CD4-positive, alpha-beta T cell treated with Interleukin-17A for 1 hour (primary cell): ENCODE measurements at regions not wholly inside any gene's neighbourhood (a gene's known extent, or its start where the extent isn't known, plus 50 kb on each side); places are given as distances from the start of the nearest gene placed in this dataset.
"Not testable (repeated sequence)": the region's sequence is repeated elsewhere in the genome, so short reads cannot be mapped to it uniquely, and the experiment has no call there.

Experiments
- DNase-seq: peaks from one replicate; pipeline ENCODE4 v3.0.0-alpha.2; 2020

DNA sequence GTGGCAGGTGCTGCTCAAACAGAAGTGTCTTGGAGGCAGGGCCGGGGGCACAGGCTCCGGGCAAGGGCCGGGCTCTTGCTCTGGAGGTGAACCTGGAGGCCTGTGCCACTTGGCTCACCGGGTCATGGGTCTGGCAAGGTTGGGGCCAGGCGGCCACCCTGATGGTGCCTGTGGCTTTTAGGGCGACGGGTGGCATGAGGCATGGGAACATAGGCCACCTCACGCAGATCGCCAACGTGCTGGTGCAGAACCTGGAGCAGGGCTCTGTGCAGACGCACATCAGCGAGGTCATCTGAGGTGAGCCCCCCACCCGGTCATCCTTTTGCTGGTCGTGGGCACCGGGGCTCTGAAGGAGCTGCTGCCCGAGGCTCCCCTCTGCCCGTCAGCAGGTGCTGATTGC is 202.7 kb downstream of the LIPI start:
- not testable (repeated sequence) for DNase-seq

DNA sequence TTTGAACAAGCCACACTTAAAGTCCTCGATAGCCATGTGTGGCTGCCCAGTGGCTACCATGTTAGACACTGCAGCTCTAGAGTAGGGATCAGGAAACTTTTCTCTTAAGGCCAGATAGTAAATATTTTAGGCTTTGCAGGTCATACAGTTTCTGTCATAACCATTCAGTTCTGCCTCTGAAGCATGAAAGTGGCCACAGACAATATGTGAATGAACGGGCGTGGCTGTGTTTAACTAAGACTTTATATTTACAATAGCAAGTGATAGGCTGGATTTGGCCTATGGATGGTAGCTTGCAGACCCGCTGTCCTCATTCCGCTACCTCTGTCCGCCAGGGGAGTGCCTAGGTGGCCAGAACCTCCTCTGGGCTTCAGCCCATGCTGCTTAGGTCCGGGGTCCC is 204.6 kb downstream of the LIPI start:
- not testable (repeated sequence) for DNase-seq

DNA sequence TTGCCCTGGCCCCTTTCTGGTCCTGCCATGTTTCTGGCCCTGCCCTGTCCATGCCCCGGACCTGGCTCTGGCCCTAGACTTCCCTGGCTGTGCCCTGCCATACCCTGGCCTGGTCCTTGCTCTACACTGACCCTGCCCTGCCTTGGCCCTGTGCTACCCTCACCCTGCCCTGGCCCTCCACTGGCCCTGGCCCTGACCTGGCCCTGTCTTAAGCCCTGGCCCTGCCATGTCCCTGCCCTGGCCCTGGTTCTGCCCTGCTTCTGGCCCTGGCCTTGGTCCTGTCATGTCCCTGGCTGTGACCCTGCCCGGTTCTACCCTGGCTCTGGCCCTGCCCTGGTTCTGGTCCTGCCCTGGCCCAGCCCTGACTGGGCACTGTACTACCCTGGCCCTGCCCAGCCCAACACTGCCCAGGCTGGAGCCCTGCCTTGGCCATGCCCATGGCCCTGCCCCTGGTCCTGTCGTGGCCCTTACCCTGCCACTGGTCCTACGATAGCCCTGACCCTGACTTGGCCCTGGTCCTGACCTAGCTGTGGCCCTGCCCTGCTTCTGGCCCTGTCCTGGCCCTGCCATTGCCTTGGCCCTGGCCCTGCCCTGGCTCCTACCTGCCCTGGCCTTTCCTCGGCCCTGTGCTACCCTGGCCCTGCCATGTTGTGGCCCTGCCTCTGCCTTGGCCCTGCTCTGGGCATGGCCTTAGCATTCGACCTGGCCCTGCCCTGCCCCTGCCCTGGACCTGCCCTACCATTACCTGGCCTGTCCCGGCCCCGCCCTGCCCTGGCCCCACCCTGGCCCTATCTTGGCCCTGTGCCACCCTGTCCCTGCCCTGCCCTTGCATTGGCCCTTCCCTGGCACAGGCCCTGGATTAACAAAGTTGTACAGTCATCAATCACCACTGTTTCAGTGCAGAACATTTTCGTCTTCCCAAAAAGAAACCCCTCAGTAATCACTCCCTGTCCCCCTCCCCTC is 223.5 kb downstream of the LIPI start:
- DNase-seq: not testable (repeated sequence)

DNA sequence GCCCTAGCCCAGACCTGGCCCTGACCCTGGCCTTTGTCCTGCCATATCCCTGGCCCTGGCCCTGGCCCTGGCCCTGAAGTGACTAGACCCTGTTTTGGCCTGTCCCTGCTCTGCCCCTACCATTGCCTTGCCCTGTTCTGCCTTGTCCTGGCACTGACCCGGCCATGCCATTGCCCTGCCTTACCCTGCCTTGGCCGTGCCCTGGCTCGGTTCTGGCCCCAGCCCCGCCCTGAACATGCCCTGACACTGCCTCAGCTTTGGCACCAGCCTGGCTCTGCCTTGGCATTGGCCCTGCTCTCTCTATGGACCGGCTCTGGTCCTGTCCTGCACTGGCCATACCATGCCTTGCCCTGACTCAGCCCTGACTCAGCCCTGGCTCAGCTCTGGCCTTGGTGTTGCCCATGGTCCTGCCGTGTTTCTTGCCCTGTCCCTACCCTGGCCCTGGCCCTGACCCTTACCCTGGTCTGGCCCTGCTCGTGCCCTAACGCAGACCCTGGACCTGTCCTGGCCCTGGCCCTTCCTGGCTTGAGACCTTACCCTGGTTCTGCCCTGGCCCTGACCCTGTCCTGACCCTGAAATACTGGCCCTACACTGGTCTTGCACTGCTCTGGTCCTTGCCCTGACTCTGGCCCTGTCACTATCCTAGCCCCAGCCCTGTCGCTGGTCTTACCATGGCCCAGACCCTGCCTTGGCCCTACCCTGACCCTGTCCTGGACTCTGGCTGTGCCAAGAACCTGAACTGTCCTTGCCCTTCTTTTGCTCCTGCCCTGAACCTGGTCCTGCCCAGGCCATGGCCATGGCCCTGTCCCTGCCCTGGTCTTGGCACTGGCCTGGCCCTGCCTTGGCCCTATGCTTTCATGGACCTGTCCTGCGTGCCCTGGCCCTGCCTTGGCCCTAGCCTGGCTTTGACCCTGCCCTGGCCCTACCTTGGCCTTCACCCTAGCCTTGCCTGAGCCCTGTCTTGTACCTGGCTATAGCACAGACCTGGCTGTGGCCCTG is 224.6 kb downstream of the LIPI start:
- not testable (repeated sequence) for DNase-seq

- DNase-seq: not testable (repeated sequence)
Observed at GRCh38 chr21:13985137-13985864, 225.5 kb downstream of the LIPI start.

DNA sequence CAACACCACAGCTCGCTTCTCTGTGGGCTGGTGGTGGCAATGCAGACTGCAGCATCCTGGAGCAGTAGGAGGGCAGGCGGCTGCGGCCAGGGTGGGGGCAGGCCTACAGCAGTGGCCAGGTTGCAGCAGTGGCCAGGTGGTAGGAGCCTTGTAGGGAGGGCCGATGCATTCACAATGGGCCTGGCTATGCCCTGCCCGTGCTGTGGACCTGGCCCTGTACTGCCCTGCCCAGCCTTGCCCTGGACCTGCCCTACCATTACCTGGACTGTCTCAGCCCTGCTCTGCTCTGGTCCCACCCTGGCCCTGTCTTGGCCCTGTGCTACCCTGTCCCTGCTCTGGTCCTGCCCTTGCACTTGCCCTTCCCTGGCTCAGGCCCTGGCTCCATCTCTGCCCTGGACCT is 226.0 kb downstream of the LIPI start:
- DNase-seq: not testable (repeated sequence)

DNA sequence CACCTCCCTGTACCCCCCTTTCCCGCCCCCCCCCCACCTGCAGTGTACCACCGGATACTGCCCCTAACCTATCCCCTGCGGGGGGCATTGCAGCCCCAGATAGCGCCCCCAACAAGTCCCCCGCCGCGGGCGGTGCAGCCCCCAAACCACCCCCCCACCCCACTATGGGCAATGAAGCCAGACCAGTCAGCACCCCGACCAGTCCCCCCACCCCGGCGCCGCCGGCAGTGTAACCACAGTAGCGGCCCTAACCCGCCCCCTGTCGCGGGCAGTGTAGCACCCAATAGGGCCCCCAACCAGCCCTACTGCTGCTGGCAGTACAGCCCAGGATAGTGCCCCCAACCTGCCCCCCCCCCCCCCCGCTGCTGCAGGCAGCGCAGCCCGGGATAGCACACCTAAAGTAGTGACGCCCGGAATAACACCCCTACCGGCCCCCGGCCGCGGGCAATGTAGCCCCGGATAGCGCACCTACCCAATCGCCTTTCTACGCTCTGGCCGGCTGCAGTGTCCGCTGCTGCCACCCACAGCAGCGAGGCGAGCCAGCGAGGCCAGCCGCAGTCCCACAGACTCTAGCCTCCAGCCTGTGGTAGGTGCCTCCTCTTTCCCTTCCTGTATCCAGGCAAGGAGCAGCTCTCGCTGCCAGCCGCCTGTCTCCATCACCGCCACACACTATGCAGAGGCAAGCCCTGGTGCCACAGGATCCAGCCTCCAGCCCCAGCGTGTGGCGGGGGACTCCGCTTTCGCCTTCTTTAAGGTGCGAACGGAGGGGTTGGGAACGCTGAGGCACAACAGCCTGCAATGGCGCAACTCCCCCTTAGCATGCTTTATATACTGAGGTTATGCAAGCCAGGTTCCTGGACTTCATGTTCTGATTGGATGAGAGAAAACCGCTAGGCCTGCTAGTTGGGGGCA is 229.3 kb downstream of the LIPI start:
- DNase-seq: not testable (repeated sequence)

- DNase-seq: peak; percentile 5
Observed at GRCh38 chr21:13980115-13980662, 230.6 kb downstream of the LIPI start.

DNA sequence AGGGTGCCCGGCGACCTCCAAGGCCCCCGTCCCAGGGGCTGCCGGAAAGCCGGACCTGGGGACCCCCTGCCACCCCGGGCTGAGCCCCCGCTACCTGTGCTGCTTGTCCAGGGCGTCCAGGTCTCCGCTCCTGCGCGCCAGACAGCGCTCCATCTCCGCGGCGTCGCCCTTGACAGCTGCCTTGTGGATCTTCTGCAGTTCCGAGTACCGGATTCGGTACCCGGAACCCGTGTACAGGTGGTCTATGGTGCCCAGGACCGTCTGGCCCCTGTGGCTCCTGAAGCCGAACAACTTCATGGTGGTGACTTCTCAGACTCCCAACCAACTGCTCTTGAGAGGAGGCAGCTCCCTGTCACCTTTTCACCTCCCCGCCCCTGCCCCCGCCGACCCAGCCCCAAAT is 231.1 kb downstream of the LIPI start:
- DNase-seq: not testable (repeated sequence)

- DNase-seq: not testable (repeated sequence)
Observed at GRCh38 chr21:13974582-13974981, 236.2 kb downstream of the LIPI start.

GRCh38 chr21:13969853-13970252 is 240.9 kb downstream of the LIPI start:
- DNase-seq: not testable (repeated sequence)

GRCh38 chr21:13969002-13969401 is 241.8 kb downstream of the LIPI start:
- DNase-seq: not testable (repeated sequence)

GRCh38 chr21:13963259-13963658 is 247.5 kb downstream of the LIPI start:
- DNase-seq: not testable (repeated sequence)

DNA sequence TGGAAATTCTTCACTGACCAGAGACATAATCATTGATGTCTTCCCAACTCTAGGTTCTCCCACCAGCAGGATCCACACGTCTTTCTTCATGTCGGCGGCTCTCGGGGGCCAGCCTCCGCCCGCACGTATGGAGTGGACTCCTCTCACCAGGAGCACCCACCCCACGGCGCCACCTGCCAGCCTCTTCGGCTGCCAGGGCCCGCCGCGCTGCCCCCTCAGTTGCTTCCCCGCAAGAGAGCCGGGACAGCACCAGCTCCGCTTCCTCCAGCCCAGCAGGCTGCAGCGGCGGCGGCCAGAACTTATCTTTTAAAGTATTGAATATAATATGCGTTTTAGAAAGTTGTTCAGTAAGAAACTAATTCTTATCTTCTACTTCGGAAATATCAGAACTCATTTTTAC is 273.5 kb downstream of the LIPI start:
- DNase-seq: no peak

GRCh38 chr21:13936033-13936937 is 274.5 kb downstream of the LIPI start:
- DNase-seq: not testable (repeated sequence)

DNA sequence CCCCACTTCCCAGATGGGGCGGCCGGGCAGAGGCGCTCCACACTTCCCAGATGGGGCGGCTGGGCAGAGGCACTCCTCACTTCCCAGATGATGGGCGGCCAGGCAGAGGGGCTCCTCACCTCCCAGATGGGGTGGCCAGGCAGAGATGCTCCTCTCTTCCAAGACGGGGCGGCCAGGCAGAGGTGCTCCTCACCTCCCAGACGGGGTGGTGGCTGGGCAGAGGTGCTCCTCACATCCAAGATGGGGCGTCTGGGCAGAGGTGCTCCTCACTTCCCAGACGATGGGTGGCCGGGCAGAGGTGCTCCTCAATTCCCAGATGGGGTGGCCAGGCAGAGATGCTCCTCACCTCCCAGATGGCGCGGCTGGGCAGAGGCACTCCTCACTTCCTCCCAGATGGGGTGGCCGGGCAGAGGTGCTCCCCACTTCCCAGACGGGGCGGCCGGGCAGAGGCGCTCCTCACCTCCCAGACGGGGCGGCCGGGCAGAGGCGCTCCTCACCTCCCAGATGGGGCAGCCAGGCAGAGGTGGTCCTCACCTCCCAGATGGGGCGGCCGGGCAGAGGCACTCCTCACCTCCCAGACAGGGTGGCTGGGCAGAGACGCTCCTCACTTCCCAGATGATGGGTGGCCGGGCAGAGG is 275.2 kb downstream of the LIPI start:
- DNase-seq: not testable (repeated sequence)

DNA sequence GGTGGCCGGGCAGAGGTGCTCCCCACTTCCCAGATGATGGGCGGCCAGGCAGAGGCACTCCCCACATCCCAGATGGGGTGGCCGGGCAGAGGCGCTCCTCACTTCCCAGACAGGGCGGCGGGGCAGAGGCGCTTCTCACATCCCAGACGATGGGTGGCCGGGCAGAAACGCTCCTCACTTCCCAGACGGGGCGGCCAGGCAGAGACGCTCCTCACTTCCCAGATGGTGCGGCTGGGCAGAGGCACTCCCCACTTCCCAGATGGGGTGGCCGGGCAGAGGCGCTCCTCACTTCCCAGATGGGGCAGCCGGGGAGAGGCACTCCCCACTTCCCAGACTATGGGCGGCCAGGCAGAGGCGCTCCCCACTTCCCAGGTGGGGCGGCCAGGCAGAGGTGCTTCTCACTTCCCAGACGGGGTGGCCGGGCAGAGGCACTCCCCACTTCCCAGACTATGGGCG is 275.8 kb downstream of the LIPI start:
- not testable (repeated sequence) for DNase-seq

GRCh38 chr21:13923175-13923574 is 287.6 kb downstream of the LIPI start:
- not testable (repeated sequence) for DNase-seq

GRCh38 chr21:13921455-13921854 is 289.3 kb downstream of the LIPI start:
- not testable (repeated sequence) for DNase-seq
